ENCODE measurements at regions not wholly inside any gene's neighbourhood (a gene's known extent, or its start where the extent isn't known, plus 50 kb on each side); places are given as distances from the start of the nearest gene placed in this dataset.
"Not testable (repeated sequence)": the region's sequence is repeated elsewhere in the genome, so short reads cannot be mapped to it uniquely, and the experiment has no call there.

DNA sequence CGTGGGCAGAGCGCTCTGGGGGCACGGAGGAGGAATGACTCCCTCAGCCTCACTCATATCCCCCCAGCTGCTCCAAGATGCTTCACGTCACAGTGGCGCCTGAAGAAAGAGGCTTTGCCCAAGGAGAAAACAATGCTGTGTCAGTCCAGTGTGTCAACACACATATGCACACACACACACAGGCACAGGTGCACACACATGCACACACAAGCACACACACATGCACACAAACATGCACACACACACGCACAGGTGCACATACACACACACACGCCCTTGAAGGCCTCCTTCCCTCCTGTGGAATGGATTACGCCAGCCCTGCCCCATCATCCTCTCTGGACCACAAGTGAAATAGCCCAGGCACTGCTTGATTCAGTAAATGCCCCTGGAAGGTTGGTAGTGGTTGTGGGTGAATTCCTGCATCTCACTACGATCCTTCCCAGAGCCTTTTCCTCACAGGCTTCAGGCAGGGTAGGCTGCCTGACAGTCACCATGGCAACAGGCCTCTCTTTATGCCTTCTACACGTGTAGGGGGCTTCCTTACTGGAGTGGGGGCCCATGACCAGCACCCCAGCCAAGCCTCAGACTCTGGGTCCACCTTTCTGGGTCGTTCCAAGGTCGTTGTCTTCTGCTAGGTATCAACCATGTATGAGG lies 371.5 kb upstream of the PODXL start:
- H2AFZ ChIP-seq (ENCODE audit: low read length), result no peak overlapping the region
- H3K9me3 ChIP-seq (ENCODE audit: insufficient read depth, low read depth, low read length), result no peaks in the 10 kb centered on the region
- no peak overlapping the region for H3K4me3 ChIP-seq (ENCODE audit: low read length, poor library complexity, severe bottlenecking)
- no peaks in the 10 kb centered on the region for H4K20me1 ChIP-seq (ENCODE audit: insufficient read depth, low read length, poor library complexity, severe bottlenecking)
- H3K4me2 ChIP-seq (ENCODE audit: low read depth, low read length, poor library complexity, severe bottlenecking), result no peak overlapping the region
- TF ChIP-seq, protein P1, sequence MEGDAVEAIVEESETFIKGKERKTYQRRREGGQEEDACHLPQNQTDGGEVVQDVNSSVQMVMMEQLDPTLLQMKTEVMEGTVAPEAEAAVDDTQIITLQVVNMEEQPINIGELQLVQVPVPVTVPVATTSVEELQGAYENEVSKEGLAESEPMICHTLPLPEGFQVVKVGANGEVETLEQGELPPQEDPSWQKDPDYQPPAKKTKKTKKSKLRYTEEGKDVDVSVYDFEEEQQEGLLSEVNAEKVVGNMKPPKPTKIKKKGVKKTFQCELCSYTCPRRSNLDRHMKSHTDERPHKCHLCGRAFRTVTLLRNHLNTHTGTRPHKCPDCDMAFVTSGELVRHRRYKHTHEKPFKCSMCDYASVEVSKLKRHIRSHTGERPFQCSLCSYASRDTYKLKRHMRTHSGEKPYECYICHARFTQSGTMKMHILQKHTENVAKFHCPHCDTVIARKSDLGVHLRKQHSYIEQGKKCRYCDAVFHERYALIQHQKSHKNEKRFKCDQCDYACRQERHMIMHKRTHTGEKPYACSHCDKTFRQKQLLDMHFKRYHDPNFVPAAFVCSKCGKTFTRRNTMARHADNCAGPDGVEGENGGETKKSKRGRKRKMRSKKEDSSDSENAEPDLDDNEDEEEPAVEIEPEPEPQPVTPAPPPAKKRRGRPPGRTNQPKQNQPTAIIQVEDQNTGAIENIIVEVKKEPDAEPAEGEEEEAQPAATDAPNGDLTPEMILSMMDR (conservative IDR thresholded peaks at IDR 0.05; ENCODE audit: low read length), result no peak
- TF ChIP-seq EZH2phosphoT487 (IDR thresholded peaks at IDR 0.05; ENCODE audit: borderline replicate concordance), result no peak
- H3K27me3 ChIP-seq (ENCODE audit: insufficient read depth, low read length, poor library complexity, severe bottlenecking), result no peaks in the 10 kb centered on the region
- no peaks in the 10 kb centered on the region for H3F3A ChIP-seq (ENCODE audit: low read depth)
- no peaks in the 10 kb centered on the region for H3K79me2 ChIP-seq (ENCODE audit: insufficient read depth, low read length)
- no peaks in the 10 kb centered on the region for H3K9me2 ChIP-seq (replicated peaks; ENCODE audit: low read depth, low read length)
- no peak overlapping the region for H3K9ac ChIP-seq (ENCODE audit: low read depth, low read length, poor library complexity, severe bottlenecking)
- H3K4me1 ChIP-seq (ENCODE audit: insufficient read depth, low read length, poor library complexity, severe bottlenecking), result no peaks in the 10 kb centered on the region
- no peaks in the 10 kb centered on the region for H3K36me3 ChIP-seq (ENCODE audit: insufficient read depth, low read length)

DNA sequence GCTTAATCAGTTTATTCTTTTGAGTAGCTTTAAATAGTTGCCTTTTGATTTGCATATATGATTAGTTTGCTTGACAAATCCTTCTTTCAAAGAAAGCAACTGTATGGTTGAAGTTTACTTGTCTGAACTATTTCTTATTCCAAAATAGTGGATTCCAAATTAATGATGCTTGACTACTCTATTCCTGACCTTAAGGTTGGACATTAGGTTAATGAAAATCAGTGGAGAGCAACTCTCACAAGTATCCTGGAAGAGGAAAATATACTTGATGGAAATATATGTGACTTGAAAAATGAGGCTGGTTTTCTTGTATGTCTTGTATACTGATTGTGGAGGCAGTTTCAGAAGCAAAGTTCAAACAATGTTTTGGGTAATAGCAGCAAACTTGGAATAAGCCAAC lies 369.2 kb upstream of the PODXL start:
- H3K9me2 ChIP-seq (replicated peaks; ENCODE audit: low read depth, low read length), result no peaks in the 10 kb centered on the region
- no peaks in the 10 kb centered on the region for H3K36me3 ChIP-seq (ENCODE audit: insufficient read depth, low read length)
- H4K20me1 ChIP-seq (ENCODE audit: insufficient read depth, low read length, poor library complexity, severe bottlenecking), result no peaks in the 10 kb centered on the region
- peak overlapping the region; percentile 67 for H3K4me2 ChIP-seq (ENCODE audit: low read depth, low read length, poor library complexity, severe bottlenecking)
- no peaks in the 10 kb centered on the region for H3K79me2 ChIP-seq (ENCODE audit: insufficient read depth, low read length)
- H3K27me3 ChIP-seq (ENCODE audit: insufficient read depth, low read length, poor library complexity, severe bottlenecking), result no peaks in the 10 kb centered on the region
- no peak for TF ChIP-seq EZH2phosphoT487 (IDR thresholded peaks at IDR 0.05; ENCODE audit: borderline replicate concordance)
- no peaks in the 10 kb centered on the region for H3F3A ChIP-seq (ENCODE audit: low read depth)
- H2AFZ ChIP-seq (ENCODE audit: low read length), result 0 out of 2 replicates have a peak overlapping the region, but pooled peaks have one; percentile 87
- no peaks in the 10 kb centered on the region for H3K4me1 ChIP-seq (ENCODE audit: insufficient read depth, low read length, poor library complexity, severe bottlenecking)
- H3K9ac ChIP-seq (ENCODE audit: low read depth, low read length, poor library complexity, severe bottlenecking), result no peak overlapping the region
- no peaks in the 10 kb centered on the region for H3K9me3 ChIP-seq (ENCODE audit: insufficient read depth, low read depth, low read length)
- H3K4me3 ChIP-seq (ENCODE audit: low read length, poor library complexity, severe bottlenecking), result peak overlapping the region; percentile 70

DNA sequence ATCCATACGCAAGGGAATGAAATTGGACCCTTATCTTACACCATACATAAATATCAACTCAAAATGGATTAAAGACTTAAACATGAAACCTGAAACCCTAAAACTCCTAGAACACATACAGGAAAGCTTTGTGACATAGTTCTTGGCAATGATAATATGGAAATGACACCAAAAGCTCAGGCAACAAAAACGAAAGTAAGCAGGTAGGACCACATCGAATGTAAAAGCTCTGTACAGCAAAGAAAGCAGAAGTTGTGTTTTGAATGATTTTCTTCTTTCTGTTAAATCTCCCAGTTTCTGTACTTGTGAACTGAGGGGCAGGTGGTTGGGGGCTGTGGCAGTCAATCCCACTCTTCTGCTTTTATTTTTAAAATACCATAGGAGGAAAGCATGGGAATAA lies 368.4 kb upstream of the PODXL start:
- H3K4me1 ChIP-seq (ENCODE audit: insufficient read depth, low read length, poor library complexity, severe bottlenecking), result no peaks in the 10 kb centered on the region
- H3K27me3 ChIP-seq (ENCODE audit: insufficient read depth, low read length, poor library complexity, severe bottlenecking), result no peaks in the 10 kb centered on the region
- H3K4me2 ChIP-seq (ENCODE audit: low read depth, low read length, poor library complexity, severe bottlenecking), result peak overlapping the region; percentile 67
- no peaks in the 10 kb centered on the region for H3K36me3 ChIP-seq (ENCODE audit: insufficient read depth, low read length)
- no peaks in the 10 kb centered on the region for H3K9me3 ChIP-seq (ENCODE audit: insufficient read depth, low read depth, low read length)
- H3K9me2 ChIP-seq (replicated peaks; ENCODE audit: low read depth, low read length), result no peaks in the 10 kb centered on the region
- peak overlapping the region; percentile 34 for H3K9ac ChIP-seq (ENCODE audit: low read depth, low read length, poor library complexity, severe bottlenecking)
- no peaks in the 10 kb centered on the region for H3K79me2 ChIP-seq (ENCODE audit: insufficient read depth, low read length)
- peak overlapping the region; percentile 70 for H3K4me3 ChIP-seq (ENCODE audit: low read length, poor library complexity, severe bottlenecking)
- peak overlapping the region; percentile 87 for H2AFZ ChIP-seq (ENCODE audit: low read length)
- no peaks in the 10 kb centered on the region for H4K20me1 ChIP-seq (ENCODE audit: insufficient read depth, low read length, poor library complexity, severe bottlenecking)
- TF ChIP-seq, protein P1 (conservative IDR thresholded peaks at IDR 0.05; ENCODE audit: low read length), result no peak
- TF ChIP-seq EZH2phosphoT487 (IDR thresholded peaks at IDR 0.05; ENCODE audit: borderline replicate concordance), result no peak
- no peaks in the 10 kb centered on the region for H3F3A ChIP-seq (ENCODE audit: low read depth)

DNA sequence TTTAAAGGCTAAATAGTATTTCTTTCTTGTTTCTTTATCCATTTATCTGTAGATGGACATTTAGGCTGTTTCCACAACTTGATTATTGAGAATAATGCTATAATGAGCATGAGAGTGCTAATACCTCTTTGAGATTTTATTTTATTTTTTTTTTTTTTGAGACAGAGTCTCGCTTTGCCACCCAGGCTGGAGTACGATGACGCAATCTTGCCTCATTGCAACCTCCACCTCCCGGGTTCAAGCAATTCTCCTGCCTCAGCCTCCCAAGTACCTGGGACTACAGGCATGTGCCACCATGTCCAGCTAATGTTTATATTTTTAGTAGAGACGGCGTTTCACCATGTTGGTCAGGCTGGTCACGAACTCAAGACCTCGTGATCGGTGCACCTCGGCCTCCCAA lies 366.5 kb upstream of the PODXL start:
- H2AFZ ChIP-seq (ENCODE audit: low read length); H3K79me2 ChIP-seq (ENCODE audit: insufficient read depth, low read length); H3K9me3 ChIP-seq (ENCODE audit: insufficient read depth, low read depth, low read length); H3K4me1 ChIP-seq (ENCODE audit: insufficient read depth, low read length, poor library complexity, severe bottlenecking); H4K20me1 ChIP-seq (ENCODE audit: insufficient read depth, low read length, poor library complexity, severe bottlenecking); H3K4me3 ChIP-seq (ENCODE audit: low read length, poor library complexity, severe bottlenecking); H3F3A ChIP-seq (ENCODE audit: low read depth); H3K27me3 ChIP-seq (ENCODE audit: insufficient read depth, low read length, poor library complexity, severe bottlenecking); H3K4me2 ChIP-seq (ENCODE audit: low read depth, low read length, poor library complexity, severe bottlenecking); H3K9me2 ChIP-seq (replicated peaks; ENCODE audit: low read depth, low read length); H3K36me3 ChIP-seq (ENCODE audit: insufficient read depth, low read length); H3K9ac ChIP-seq (ENCODE audit: low read depth, low read length, poor library complexity, severe bottlenecking): not testable (repeated sequence)
